Keratinocyte (primary cell): ENCODE measurements at regions not wholly inside any gene's neighbourhood (a gene's known extent, or its start where the extent isn't known, plus 50 kb on each side); places are given as distances from the start of the nearest gene placed in this dataset.

ENCODE experiments used
- DNase-seq: peaks from one replicate; pipeline ENCODE4 v3.0.0-alpha.2; 2011; ENCODE audit warnings: low read depth, missing footprints, low spot score
- FAIRE-seq: peaks from 2 replicates; lab custom pipeline; 2011; peaks lifted over from hg19 to GRCh38; lab: Jason Lieb, UNC
- H2AFZ ChIP-seq: 2 replicates; pipeline ENCODE4 v1.6.0; 2012; ENCODE audit warnings: low read length, control low read depth, inconsistent platforms; ENCODE audit not compliant: control insufficient read depth
- H3K27ac ChIP-seq: 2 replicates; pipeline ENCODE4 v1.5.1; 2011; ENCODE audit warnings: low read length; ENCODE audit not compliant: control insufficient read depth, insufficient read depth
- H3K27me3 ChIP-seq: 3 replicates; pipeline ENCODE4 v1.6.0; 2011; ENCODE audit warnings: low read length; ENCODE audit not compliant: control insufficient read depth, insufficient read depth; ENCODE audit errors: extremely low read depth
- H3K36me3 ChIP-seq, 2 experiments: 2 replicates in 1 of 2; 3 replicates in 1 of 2; pipeline ENCODE4 v1.5.1; 2011; ENCODE audit warnings: low read length in 2 of 2, mild to moderate bottlenecking in 1 of 2; ENCODE audit not compliant: control insufficient read depth in 2 of 2, insufficient read depth in 2 of 2; ENCODE audit errors: extremely low read depth in 1 of 2
- H3K4me1 ChIP-seq: 3 replicates; pipeline ENCODE4 v1.5.1; 2011; ENCODE audit warnings: low read length; ENCODE audit not compliant: control insufficient read depth, insufficient read depth; ENCODE audit errors: extremely low read depth
- H3K4me2 ChIP-seq: 3 replicates; pipeline ENCODE4 v1.6.0; 2011; ENCODE audit warnings: low read depth, low read length; ENCODE audit not compliant: control insufficient read depth, insufficient read depth; ENCODE audit errors: extremely low read depth
- H3K4me3 ChIP-seq, 3 experiments: fragments of 200-600 bp in 1 of 3; sonication (generic) in 1 of 3; 2 replicates in 2 of 3; 3 replicates in 1 of 3; pipeline ENCODE4 v1.5.1; 2011 to 2016; ENCODE audit warnings: low read length in 3 of 3, mild to moderate bottlenecking in 3 of 3, control low read depth in 2 of 3, inconsistent platforms in 1 of 3, low read depth in 1 of 3, mixed read lengths in 1 of 3, mixed run types in 1 of 3, moderate library complexity in 1 of 3; ENCODE audit not compliant: control insufficient read depth in 2 of 3, insufficient read depth in 2 of 3; ENCODE audit errors: extremely low read depth in 1 of 3
- H3K79me2 ChIP-seq: 2 replicates; pipeline ENCODE4 v1.6.0; 2012; ENCODE audit warnings: low read length; ENCODE audit not compliant: control insufficient read depth, insufficient read depth
- H3K9ac ChIP-seq: 3 replicates; pipeline ENCODE4 v1.6.0; 2011; ENCODE audit warnings: low read length; ENCODE audit not compliant: control insufficient read depth, insufficient read depth; ENCODE audit errors: extremely low read depth
- H3K9me1 ChIP-seq: 3 replicates; pipeline ENCODE4 v1.6.0; 2011; ENCODE audit warnings: low read length; ENCODE audit not compliant: control insufficient read depth, insufficient read depth; ENCODE audit errors: extremely low read depth
- H3K9me3 ChIP-seq: 2 replicates; pipeline ENCODE4 v1.5.1; 2012; ENCODE audit warnings: low read depth, low read length; ENCODE audit not compliant: control insufficient read depth
- H4K20me1 ChIP-seq: 3 replicates; pipeline ENCODE4 v1.6.0; 2011; ENCODE audit warnings: low read length; ENCODE audit not compliant: control insufficient read depth, insufficient read depth; ENCODE audit errors: extremely low read depth
- EZH2 ChIP-seq: IDR thresholded peaks from one replicate; pipeline ENCODE4 v1.6.1; 2012; ENCODE audit warnings: inconsistent platforms, mild to moderate bottlenecking, low read length, moderate library complexity
- dilution Hi-C: fragments of 300-500 bp; cut with MboI; formaldehyde crosslinking; loops from one replicate; pipeline ENCODE4 v1.7.0; 2020; ENCODE audit warnings: low sequenced_read_pairs; ENCODE audit not compliant: extremely low pct_ligation_motif_present
- TF ChIP-seq, protein P1 (sequence below), 3 experiments: IDR thresholded peaks in 1 of 3; conservative IDR thresholded peaks in 1 of 3; optimal IDR thresholded peaks in 1 of 3; 2 replicates in 2 of 3; 3 replicates in 1 of 3; pipeline versions ENCODE3 to v1.5.1; 2011; ENCODE audit warnings: low read length in 3 of 3, mild to moderate bottlenecking in 3 of 3, moderate library complexity in 2 of 3, control low read depth in 1 of 3, inconsistent platforms in 1 of 3; ENCODE audit not compliant: insufficient read depth in 2 of 3; ENCODE audit errors: extremely low read depth in 1 of 3

DNA sequence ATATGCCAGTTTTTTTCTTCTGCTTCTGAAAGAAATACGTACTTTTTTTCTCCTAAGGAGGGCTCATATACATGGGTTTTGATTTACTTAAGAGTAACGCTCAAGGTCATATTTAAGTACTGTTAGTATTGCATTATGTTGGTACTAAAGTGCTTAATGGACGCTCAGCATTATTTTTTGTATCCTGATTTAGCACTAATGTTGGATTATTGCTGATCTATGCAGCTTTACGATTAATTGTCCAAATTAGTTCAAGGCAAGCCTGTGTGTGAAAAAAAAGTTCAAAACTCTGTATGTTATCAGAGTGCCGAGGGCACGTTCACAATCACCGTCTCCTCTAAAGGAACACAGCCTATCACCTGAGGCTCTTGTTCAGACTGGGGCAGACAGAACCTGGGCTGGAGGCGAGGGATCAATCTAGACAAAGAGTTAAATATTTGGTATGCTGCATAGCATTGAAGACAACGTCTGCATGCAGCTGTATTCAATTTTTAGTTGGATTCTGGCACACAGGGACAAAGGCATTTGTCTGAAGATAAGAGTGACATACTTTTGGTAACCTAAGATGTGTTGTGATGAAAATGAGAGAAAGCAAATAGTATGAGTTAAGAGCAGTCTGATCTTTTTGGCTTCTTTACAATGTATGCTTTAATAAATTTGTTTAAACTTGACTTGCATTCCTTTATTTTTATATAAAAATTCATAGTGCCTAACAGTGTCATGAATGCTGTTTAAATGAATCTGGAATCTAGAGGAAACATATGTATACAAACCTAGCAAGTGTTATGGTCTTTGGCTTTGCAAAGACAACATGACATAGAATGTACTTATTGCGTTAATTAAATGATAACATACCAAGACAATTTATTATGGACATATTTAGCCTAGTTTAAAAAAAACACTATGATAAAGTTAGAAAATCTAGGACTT is 341.2 kb downstream of the SAMD5 start:
- dilution Hi-C loops = no loop called here

DNA sequence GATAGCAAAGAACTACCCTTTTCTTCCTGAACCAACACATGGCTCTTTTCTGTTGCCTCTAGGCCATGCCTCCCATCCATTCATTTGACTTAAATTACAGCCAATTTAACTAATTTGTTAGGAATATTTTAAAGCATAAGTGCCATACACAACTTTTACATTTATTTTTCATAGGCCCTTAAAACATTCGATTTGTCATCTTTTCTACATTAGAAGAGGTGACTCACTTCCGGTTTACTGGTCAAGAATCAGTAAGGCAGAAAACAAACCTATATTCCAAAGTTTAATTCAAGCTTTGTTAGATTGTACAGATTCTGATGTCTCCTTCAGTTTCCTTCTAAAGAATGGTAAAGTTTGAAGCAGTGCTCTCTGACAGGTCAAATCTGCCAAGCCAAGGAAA is 344.3 kb downstream of the SAMD5 start:
- no peak for DNase-seq
- no peak for FAIRE-seq
- dilution Hi-C loops = no loop called here

More for the DNA sequence above, 341.2 kb downstream of the SAMD5 start:
- Histone ChIP-seq H3K4me2 (no peak overlapping the region), H2AFZ (no peak overlapping the region), H3K9me3 (no peaks in the 10 kb centered on the region), H4K20me1 (no peaks in the 10 kb centered on the region), H3K4me1 (no peaks in the 10 kb centered on the region), H3K27ac (no peak overlapping the region), H3K4me3 (no peak overlapping the region), H3K79me2 (no peaks in the 10 kb centered on the region), H3K36me3 (no peaks in the 10 kb centered on the region), H3K9ac (no peak overlapping the region), H3K9me1 (no peaks in the 10 kb centered on the region), H3K27me3 (no peaks in the 10 kb centered on the region)
- TF ChIP-seq, protein P1, sequence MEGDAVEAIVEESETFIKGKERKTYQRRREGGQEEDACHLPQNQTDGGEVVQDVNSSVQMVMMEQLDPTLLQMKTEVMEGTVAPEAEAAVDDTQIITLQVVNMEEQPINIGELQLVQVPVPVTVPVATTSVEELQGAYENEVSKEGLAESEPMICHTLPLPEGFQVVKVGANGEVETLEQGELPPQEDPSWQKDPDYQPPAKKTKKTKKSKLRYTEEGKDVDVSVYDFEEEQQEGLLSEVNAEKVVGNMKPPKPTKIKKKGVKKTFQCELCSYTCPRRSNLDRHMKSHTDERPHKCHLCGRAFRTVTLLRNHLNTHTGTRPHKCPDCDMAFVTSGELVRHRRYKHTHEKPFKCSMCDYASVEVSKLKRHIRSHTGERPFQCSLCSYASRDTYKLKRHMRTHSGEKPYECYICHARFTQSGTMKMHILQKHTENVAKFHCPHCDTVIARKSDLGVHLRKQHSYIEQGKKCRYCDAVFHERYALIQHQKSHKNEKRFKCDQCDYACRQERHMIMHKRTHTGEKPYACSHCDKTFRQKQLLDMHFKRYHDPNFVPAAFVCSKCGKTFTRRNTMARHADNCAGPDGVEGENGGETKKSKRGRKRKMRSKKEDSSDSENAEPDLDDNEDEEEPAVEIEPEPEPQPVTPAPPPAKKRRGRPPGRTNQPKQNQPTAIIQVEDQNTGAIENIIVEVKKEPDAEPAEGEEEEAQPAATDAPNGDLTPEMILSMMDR (optimal IDR thresholded peaks at IDR 0.05 in 1 of 3, IDR thresholded peaks at IDR 0.05 in 1 of 3, conservative IDR thresholded peaks at IDR 0.05 in 1 of 3; ENCODE audit: extremely low read depth in 1 of 3, insufficient read depth in 2 of 3, low read length in 3 of 3) = no peak
- no peak for TF ChIP-seq EZH2
- no peak for FAIRE-seq
- no peak for DNase-seq

More for the DNA sequence above, 344.3 kb downstream of the SAMD5 start:
- Histone ChIP-seq H2AFZ (no peak overlapping the region), H3K9ac (no peak overlapping the region), H3K4me1 (no peaks in the 10 kb centered on the region), H3K36me3 (no peaks in the 10 kb centered on the region), H3K9me3 (no peaks in the 10 kb centered on the region), H3K27ac (no peak overlapping the region), H3K79me2 (no peaks in the 10 kb centered on the region), H3K4me2 (no peak overlapping the region), H3K4me3 (no peak overlapping the region), H3K9me1 (no peaks in the 10 kb centered on the region), H4K20me1 (no peaks in the 10 kb centered on the region), H3K27me3 (no peaks in the 10 kb centered on the region)
- TF ChIP-seq, protein P1 (optimal IDR thresholded peaks at IDR 0.05 in 1 of 3, IDR thresholded peaks at IDR 0.05 in 1 of 3, conservative IDR thresholded peaks at IDR 0.05 in 1 of 3; ENCODE audit: extremely low read depth in 1 of 3, insufficient read depth in 2 of 3, low read length in 3 of 3) = no peak
- no peak for TF ChIP-seq EZH2
